AG04450 (cell line): ENCODE measurements at regions not wholly inside any gene's neighbourhood (a gene's known extent, or its start where the extent isn't known, plus 50 kb on each side); places are given as distances from the start of the nearest gene placed in this dataset.

Experiments used
- CTCF ChIA-PET: fragments of 300-600, 350-600 bp; formaldehyde crosslinking; extraction: SDS; loops from one replicate; lab custom pipeline; 2022; ENCODE audit warnings: antibody characterized with exemption, inconsistent platforms; lab: Charles Lee
- POLR2A ChIA-PET: fragments of 350-600 bp; formaldehyde crosslinking; extraction: SDS; loops from one replicate; lab custom pipeline; 2021; ENCODE audit warnings: antibody characterized with exemption, inconsistent platforms; lab: Yijun Ruan, JAX
- DNase-seq: peaks from one replicate; pipeline ENCODE4 v3.0.0-alpha.2; 2011; ENCODE audit warnings: low read depth, low spot score
- H3K27ac ChIP-seq: one replicate; pipeline ENCODE4 v1.5.1; 2012; ENCODE audit warnings: low read depth, low read length, control low read depth
- H3K27me3 ChIP-seq: one replicate; pipeline ENCODE4 v1.6.0; 2012; ENCODE audit warnings: low read length; ENCODE audit not compliant: control insufficient read depth, insufficient read depth
- H3K4me3 ChIP-seq: 2 replicates; pipeline ENCODE4 v1.5.1; 2011; ENCODE audit warnings: mild to moderate bottlenecking, low read depth, low read length, control low read depth
- H3K9me3 ChIP-seq: 2 replicates; pipeline ENCODE4 v1.5.1; 2012; ENCODE audit warnings: low read length; ENCODE audit not compliant: control insufficient read depth, insufficient read depth
- TF ChIP-seq, protein P1 (sequence below): IDR thresholded peaks from 2 replicates; pipeline ENCODE4 v1.5.1; 2011; ENCODE audit warnings: low read depth, low read length, control low read depth, inconsistent platforms

GRCh38 chr2:56784046-56784445 is 600.3 kb downstream of the CCDC85A start:
- DNase-seq: no peak
- Histone ChIP-seq H3K4me3 (no peak overlapping the region), H3K9me3 (peaks cover 4% of the 10 kb centered on the region; the same call in 1 of the 2 replicates), H3K27ac (no peak overlapping the region), H3K27me3 (no peaks in the 10 kb centered on the region)
- TF ChIP-seq, protein P1, sequence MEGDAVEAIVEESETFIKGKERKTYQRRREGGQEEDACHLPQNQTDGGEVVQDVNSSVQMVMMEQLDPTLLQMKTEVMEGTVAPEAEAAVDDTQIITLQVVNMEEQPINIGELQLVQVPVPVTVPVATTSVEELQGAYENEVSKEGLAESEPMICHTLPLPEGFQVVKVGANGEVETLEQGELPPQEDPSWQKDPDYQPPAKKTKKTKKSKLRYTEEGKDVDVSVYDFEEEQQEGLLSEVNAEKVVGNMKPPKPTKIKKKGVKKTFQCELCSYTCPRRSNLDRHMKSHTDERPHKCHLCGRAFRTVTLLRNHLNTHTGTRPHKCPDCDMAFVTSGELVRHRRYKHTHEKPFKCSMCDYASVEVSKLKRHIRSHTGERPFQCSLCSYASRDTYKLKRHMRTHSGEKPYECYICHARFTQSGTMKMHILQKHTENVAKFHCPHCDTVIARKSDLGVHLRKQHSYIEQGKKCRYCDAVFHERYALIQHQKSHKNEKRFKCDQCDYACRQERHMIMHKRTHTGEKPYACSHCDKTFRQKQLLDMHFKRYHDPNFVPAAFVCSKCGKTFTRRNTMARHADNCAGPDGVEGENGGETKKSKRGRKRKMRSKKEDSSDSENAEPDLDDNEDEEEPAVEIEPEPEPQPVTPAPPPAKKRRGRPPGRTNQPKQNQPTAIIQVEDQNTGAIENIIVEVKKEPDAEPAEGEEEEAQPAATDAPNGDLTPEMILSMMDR: no peak
- ChIA-PET POLR2A (no interaction called here), CTCF (no interaction called here)

GRCh38 chr2:56801214-56801613 is 617.4 kb downstream of the CCDC85A start:
- no peaks in the 10 kb centered on the region for H3K27me3 ChIP-seq
- CTCF ChIA-PET: no interaction called here
- H3K9me3 ChIP-seq: peaks cover 4% of the 10 kb centered on the region; the same call in 1 of the 2 replicates
- no peak overlapping the region for H3K27ac ChIP-seq
- TF ChIP-seq, protein P1: no peak
- POLR2A ChIA-PET: no interaction called here
- H3K4me3 ChIP-seq: no peak overlapping the region
- no peak for DNase-seq

DNA sequence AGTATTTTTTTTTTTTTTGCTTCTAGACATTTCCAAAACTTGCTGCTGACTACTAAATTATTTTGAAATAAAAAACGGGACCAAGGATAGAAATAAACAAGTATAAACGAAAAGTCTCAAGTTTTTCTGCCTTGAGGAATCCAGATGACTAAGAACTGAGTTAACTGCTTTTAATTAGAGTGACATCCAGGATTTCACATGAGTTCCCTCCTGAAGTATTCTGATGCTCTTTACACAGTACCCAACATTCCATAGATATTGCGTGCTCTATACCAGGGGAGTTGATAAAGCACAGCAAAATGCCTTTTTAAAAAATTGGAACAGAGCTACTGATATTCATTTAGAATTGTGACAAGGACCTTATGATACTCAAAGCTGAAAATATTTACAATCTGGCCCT is 618.0 kb downstream of the CCDC85A start:
- POLR2A ChIA-PET: no interaction called here
- DNase-seq: no peak
- Histone ChIP-seq H3K4me3 (no peak overlapping the region), H3K27me3 (no peaks in the 10 kb centered on the region), H3K9me3 (peaks cover 2% of the 10 kb centered on the region; the same call in 1 of the 2 replicates), H3K27ac (no peak overlapping the region)
- CTCF ChIA-PET: no interaction called here
- TF ChIP-seq, protein P1: no peak

- H3K27ac ChIP-seq: no peak overlapping the region
- ChIA-PET POLR2A (no interaction called here), CTCF (no interaction called here)
- DNase-seq: no peak
- TF ChIP-seq, protein P1: no peak
- no peaks in the 10 kb centered on the region for H3K27me3 ChIP-seq
- H3K9me3 ChIP-seq: peaks cover 2% of the 10 kb centered on the region; the same call in 1 of the 2 replicates
- no peak overlapping the region for H3K4me3 ChIP-seq
Measured at GRCh38 chr2:56803596-56803995, 619.8 kb downstream of the CCDC85A start.

GRCh38 chr2:56806924-56807323 is 623.1 kb downstream of the CCDC85A start:
- H3K9me3 ChIP-seq: peaks cover 2% of the 10 kb centered on the region; the same call in 1 of the 2 replicates
- POLR2A ChIA-PET: no interaction called here
- no peaks in the 10 kb centered on the region for H3K27me3 ChIP-seq
- TF ChIP-seq, protein P1: no peak
- no peak overlapping the region for H3K27ac ChIP-seq
- DNase-seq: no peak
- CTCF ChIA-PET: no interaction called here
- no peak overlapping the region for H3K4me3 ChIP-seq
